Ascending aorta (tissue), 2 donors: ENCODE measurements at regions not wholly inside any gene's neighbourhood (a gene's known extent, or its start where the extent isn't known, plus 50 kb on each side); places are given as distances from the start of the nearest gene placed in this dataset.

Experiments used
- DNase-seq, 2 donors: peaks; one replicate each; pipeline ENCODE4 v3.0.0-alpha.2; 2019; ENCODE audit warnings: low spot score in 2 of 2
- H3K27ac ChIP-seq, 2 donors: fragments of 200-600 bp; sonication (generic); one replicate each; pipeline ENCODE4 v1.5.1; 2016 to 2017; ENCODE audit warnings: mild to moderate bottlenecking in 1 of 2
- H3K27me3 ChIP-seq: fragments of 200-600 bp; sonication (generic); one replicate; pipeline ENCODE4 v1.5.1; 2017
- H3K36me3 ChIP-seq, 2 donors: fragments of 200-600 bp; sonication (generic); one replicate each; pipeline ENCODE4 v1.5.1; 2016
- H3K4me1 ChIP-seq, 2 donors: fragments of 200-600 bp; sonication (generic); one replicate each; pipeline ENCODE4 v1.5.1; 2016 to 2017; ENCODE audit warnings: mild to moderate bottlenecking in 1 of 2
- H3K4me3 ChIP-seq, 2 donors: fragments of 200-600 bp; sonication (generic); one replicate each; pipeline ENCODE4 v1.5.1; 2016 to 2017; ENCODE audit warnings: mild to moderate bottlenecking in 1 of 2
- H3K9me3 ChIP-seq, 2 donors: fragments of 200-600 bp; sonication (generic); one replicate each; pipeline ENCODE4 v1.5.1; 2016
- CTCF ChIP-seq, 3 experiments: fragments of 200-600 bp in 2 of 3; fragments of 450-650 bp in 1 of 3; sonication (generic) in 2 of 3; IDR thresholded peaks; one replicate each; pipeline ENCODE4 v1.5.1; 2016 to 2019; ENCODE audit warnings: antibody characterized with exemption in 3 of 3, mild to moderate bottlenecking in 1 of 3, moderate library complexity in 1 of 3
- intact Hi-C: fragments of 100-400 bp; cut with DNase I; formaldehyde crosslinking; loops from one replicate; pipeline ENCODE4 v1.15.1; 2023

DNA sequence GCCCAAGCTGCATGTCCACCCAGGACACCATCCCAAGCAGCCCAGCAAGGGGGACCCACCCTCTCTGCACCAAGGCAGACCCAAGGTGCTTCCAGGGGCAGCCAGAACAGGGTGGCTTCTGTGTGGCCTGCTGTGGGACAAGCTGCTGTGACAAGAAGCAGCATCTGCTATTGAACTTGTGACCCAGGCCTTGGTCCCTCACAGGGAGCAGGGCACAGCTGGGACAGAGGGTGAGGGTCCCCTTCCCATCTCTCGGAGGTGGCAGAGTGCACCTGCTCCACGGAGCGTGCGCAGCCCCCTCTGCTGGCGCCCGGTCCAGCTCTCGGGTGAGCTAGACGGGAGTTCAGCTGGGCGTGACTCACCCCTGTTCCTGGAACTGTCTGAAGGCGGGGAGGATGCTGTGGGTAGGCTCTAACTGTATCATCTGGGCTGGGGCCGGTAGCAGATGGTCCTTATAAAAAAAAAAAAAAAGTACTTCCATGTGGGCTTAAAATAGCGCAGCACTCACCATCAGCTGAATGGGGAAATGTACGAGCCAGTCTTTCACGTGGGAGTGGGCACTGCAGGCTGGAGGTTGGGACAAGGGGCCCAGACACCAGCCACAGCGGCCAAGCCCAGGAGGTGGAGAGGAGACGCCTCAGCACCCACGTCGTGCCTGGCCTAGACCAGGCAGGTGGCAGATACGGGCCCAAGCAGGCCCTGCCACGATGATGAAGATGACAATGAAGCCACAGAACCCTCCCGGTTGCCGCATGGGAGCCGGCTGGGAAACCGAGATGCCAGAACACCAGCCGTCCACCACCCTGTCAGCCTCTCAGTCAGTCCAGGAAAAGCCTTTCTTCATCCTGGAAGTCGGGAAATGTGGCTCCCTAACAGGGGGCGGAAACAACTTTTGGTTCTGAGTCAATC is 136.8 kb upstream of the ID2 start:
- peak overlapping the region in 1 of 2 donors; percentile 24 for H3K27ac ChIP-seq
- intact Hi-C loops = no loop called here
- DNase-seq = peak; percentile 64 to 81

DNA sequence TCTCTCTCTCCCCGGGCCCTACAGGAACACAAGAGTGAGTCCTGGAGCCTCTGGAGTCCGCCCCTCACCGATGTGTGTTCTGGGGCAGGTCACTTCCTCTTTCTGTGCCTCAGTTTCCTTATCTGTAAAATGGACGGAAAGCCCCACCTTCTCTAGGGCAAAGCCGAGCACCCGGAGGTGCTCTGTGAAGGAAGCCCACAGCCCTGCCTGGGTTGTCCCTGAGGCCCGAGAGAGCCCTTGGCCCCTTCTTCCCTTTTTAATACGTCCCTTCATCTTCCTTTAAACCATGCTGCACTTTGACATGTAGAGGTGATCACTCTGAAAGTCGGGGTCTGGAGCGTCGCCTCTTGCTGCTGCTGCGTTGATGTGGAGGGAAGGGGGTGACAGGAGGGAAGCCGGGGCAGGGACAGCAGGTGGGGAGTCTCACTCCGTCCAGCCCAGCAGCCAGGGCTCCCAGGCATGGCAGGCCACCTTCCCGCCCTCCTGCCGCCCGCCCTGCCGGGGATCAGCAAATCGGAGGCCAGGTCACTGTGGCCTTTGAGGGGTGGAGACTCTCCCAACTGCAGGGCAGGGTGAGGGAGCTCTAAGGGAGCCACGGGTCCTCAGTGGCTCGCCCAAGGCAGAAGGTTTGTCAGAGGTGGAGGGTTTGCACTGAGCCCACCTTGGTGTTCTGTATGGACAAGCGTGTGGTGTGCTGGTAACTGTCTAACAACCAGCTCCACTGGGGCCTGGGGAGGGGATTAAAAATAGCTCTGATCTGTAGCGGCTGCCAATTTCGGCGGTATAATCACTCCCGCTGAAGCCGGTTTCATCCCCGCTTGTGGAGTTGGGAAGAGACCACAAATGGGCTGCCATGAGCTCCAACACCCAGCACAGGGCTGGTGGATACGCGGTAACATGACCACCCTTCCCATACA is 135.9 kb upstream of the ID2 start:
- DNase-seq = no peak
- H3K4me3 ChIP-seq = no peak overlapping the region
- no peak for TF ChIP-seq CTCF (IDR thresholded peaks at IDR 0.05)
- intact Hi-C loops = no loop called here
- H3K36me3 ChIP-seq = no peaks in the 10 kb centered on the region
- no peaks in the 10 kb centered on the region for H3K9me3 ChIP-seq
- no peaks in the 10 kb centered on the region for H3K27me3 ChIP-seq
- H3K27ac ChIP-seq = no peak overlapping the region
- H3K4me1 ChIP-seq = peaks cover 3 to 6% of the 10 kb centered on the region in 2 donors

More for the DNA sequence above, 136.8 kb upstream of the ID2 start:
- no peak overlapping the region for H3K4me3 ChIP-seq
- no peaks in the 10 kb centered on the region for H3K9me3 ChIP-seq
- no peak for TF ChIP-seq CTCF (IDR thresholded peaks at IDR 0.05)
- H3K36me3 ChIP-seq = no peaks in the 10 kb centered on the region
- no peaks in the 10 kb centered on the region for H3K27me3 ChIP-seq
- H3K4me1 ChIP-seq = peaks cover 3 to 9% of the 10 kb centered on the region in 2 donors

GRCh38 chr2:8546612-8547283 is 135.1 kb upstream of the ID2 start:
- H3K9me3 ChIP-seq = no peaks in the 10 kb centered on the region
- no peak overlapping the region for H3K27ac ChIP-seq
- H3K27me3 ChIP-seq = no peaks in the 10 kb centered on the region
- H3K4me3 ChIP-seq = no peak overlapping the region
- H3K4me1 ChIP-seq = peaks cover 3 to 6% of the 10 kb centered on the region in 2 donors
- H3K36me3 ChIP-seq = no peaks in the 10 kb centered on the region
- no peak for DNase-seq
- TF ChIP-seq CTCF (IDR thresholded peaks at IDR 0.05) = no peak
- intact Hi-C loops = no loop called here

- intact Hi-C loops = no loop called here
- Histone ChIP-seq H3K27me3 (no peaks in the 10 kb centered on the region), H3K9me3 (no peaks in the 10 kb centered on the region), H3K4me1 (peaks cover 3 to 6% of the 10 kb centered on the region in 2 donors), H3K27ac (no peak overlapping the region), H3K36me3 (no peaks in the 10 kb centered on the region), H3K4me3 (no peak overlapping the region)
- no peak for TF ChIP-seq CTCF (IDR thresholded peaks at IDR 0.05)
- no peak for DNase-seq
Observed at GRCh38 chr2:8547284-8548064, 134.4 kb upstream of the ID2 start.
